ENCODE measurements at regions not wholly inside any gene's neighbourhood (a gene's known extent, or its start where the extent isn't known, plus 50 kb on each side); places are given as distances from the start of the nearest gene placed in this dataset.

DNA sequence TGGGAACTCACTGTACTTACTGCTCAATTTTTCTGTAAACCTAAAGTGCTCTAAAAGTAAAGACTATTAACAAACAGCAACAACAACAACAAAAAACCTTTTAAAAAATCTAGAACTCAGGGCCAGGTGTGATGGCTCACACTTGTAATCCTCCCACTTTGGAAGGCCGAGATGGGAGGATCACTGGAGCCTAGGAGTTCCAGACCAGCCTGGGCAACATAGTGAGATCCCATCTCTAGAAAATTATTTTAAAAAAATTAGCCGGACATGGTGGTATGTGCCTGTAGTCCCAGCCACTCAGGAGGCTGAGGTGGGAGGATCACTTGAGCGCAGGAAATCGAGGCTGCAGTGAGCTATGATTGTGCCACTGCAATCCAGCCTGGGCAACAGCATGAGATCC is 161.8 kb downstream of the NUP210 start:
- TF ChIP-seq, protein P1, sequence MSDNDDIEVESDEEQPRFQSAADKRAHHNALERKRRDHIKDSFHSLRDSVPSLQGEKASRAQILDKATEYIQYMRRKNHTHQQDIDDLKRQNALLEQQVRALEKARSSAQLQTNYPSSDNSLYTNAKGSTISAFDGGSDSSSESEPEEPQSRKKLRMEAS (IDR thresholded peaks at IDR 0.05; ENCODE audit: low read depth, low read length): no peak
- no peak for TF ChIP-seq POLR2A (IDR thresholded peaks at IDR 0.05; ENCODE audit: extremely low read depth, insufficient read length)
- TF ChIP-seq, protein P2, sequence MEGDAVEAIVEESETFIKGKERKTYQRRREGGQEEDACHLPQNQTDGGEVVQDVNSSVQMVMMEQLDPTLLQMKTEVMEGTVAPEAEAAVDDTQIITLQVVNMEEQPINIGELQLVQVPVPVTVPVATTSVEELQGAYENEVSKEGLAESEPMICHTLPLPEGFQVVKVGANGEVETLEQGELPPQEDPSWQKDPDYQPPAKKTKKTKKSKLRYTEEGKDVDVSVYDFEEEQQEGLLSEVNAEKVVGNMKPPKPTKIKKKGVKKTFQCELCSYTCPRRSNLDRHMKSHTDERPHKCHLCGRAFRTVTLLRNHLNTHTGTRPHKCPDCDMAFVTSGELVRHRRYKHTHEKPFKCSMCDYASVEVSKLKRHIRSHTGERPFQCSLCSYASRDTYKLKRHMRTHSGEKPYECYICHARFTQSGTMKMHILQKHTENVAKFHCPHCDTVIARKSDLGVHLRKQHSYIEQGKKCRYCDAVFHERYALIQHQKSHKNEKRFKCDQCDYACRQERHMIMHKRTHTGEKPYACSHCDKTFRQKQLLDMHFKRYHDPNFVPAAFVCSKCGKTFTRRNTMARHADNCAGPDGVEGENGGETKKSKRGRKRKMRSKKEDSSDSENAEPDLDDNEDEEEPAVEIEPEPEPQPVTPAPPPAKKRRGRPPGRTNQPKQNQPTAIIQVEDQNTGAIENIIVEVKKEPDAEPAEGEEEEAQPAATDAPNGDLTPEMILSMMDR (IDR thresholded peaks at IDR 0.05; ENCODE audit: low read depth, low read length): no peak

Data from NB4 (cell line).